Right forelimb (tissue), 1 donor: ENCODE measurements at regions not wholly inside any gene's neighbourhood (a gene's known extent, or its start where the extent isn't known, plus 50 kb on each side); places are given as distances from the start of the nearest gene placed in this dataset.
A peak's percentile ranks its signal among the peaks of the same experiment; 100 is the strongest.
"Not testable (repeated sequence)": the region's sequence is repeated elsewhere in the genome, so short reads cannot be mapped to it uniquely, and the experiment has no call there.

Experiments used
- DNase-seq: peaks from one replicate; pipeline ENCODE4 v3.0.0-alpha.2; 2018

- DNase-seq: no peak
Observed at GRCh38 chr1:234915924-234916675, 212.5 kb downstream of the TOMM20 start.

GRCh38 chr1:234914606-234915290, 213.9 kb downstream of the TOMM20 start:
- no peak for DNase-seq

- DNase-seq: peak; percentile 40
Observed at GRCh38 chr1:234913771-234914170, 214.9 kb downstream of the TOMM20 start.

- DNase-seq: no peak
Observed at GRCh38 chr1:234913278-234913649, 215.4 kb downstream of the TOMM20 start.

- no peak for DNase-seq
Observed at GRCh38 chr1:234912548-234913277, 215.9 kb downstream of the TOMM20 start.

- no peak for DNase-seq
Observed at GRCh38 chr1:234911787-234912186, 216.8 kb downstream of the TOMM20 start.

- DNase-seq: not testable (repeated sequence)
Observed at GRCh38 chr1:234911136-234911535, 217.5 kb downstream of the TOMM20 start.

- no peak for DNase-seq
Observed at GRCh38 chr1:234909851-234910250, 218.8 kb downstream of the TOMM20 start.

- DNase-seq: no peak
Observed at GRCh38 chr1:234909307-234909810, 219.3 kb downstream of the TOMM20 start.

- DNase-seq: no peak
Observed at GRCh38 chr1:234908571-234908970, 220.1 kb downstream of the TOMM20 start.

- DNase-seq: no peak
Observed at GRCh38 chr1:234907940-234908405, 220.7 kb downstream of the TOMM20 start.

- DNase-seq: no peak
Observed at GRCh38 chr1:234907208-234907939, 221.3 kb downstream of the TOMM20 start.

- no peak for DNase-seq
Observed at GRCh38 chr1:234906654-234907053, 222.0 kb downstream of the TOMM20 start.

GRCh38 chr1:234902774-234903547, 225.7 kb downstream of the TOMM20 start:
- no peak for DNase-seq

GRCh38 chr1:234901491-234902049, 227.1 kb downstream of the TOMM20 start:
- DNase-seq: no peak

- no peak for DNase-seq
Observed at GRCh38 chr1:234900595-234900994, 228.0 kb downstream of the TOMM20 start.

GRCh38 chr1:234899730-234900072, 228.9 kb downstream of the TOMM20 start:
- DNase-seq: no peak

GRCh38 chr1:234899041-234899729, 229.5 kb downstream of the TOMM20 start:
- DNase-seq: no peak

- no peak for DNase-seq
Observed at GRCh38 chr1:234898455-234899033, 230.1 kb downstream of the TOMM20 start.

- DNase-seq: no peak
Observed at GRCh38 chr1:234897754-234898454, 230.7 kb downstream of the TOMM20 start.
